HCT116 (cell line): ENCODE measurements at regions not wholly inside any gene's neighbourhood (a gene's known extent, or its start where the extent isn't known, plus 50 kb on each side); places are given as distances from the start of the nearest gene placed in this dataset.

ENCODE experiments used
- ATAC-seq: fragments of 200-7000 bp; cut with Tn5 transposase; 2 replicates; pipeline ENCODE4 v1.9.1; 2020; ENCODE audit warnings: mild to moderate bottlenecking, moderate library complexity
- BruUV-seq: library from RNA; stranded (reverse); fragments of 400-500 nt; replicated peaks from 2 replicates; lab custom pipeline; 2021; lab: Mats Ljungman, UMichigan
- CTCF ChIA-PET: fragments of 300-600 bp; sonication (Branson Sonifier 250); formaldehyde crosslinking; loops from one replicate; lab custom pipeline; 2021; ENCODE audit warnings: antibody characterized with exemption; lab: Charles Lee
- POLR2A ChIA-PET: fragments of 300-600, 350-600 bp; sonication (Branson Sonifier 250); formaldehyde crosslinking; loops from one replicate; lab custom pipeline; 2021; ENCODE audit warnings: antibody characterized with exemption; lab: Charles Lee
- RAD21 ChIA-PET, 2 experiments: fragments of 300-600 bp; sonication (Branson Sonifier 250); formaldehyde crosslinking; loops; one replicate each; lab custom pipeline; 2023; ENCODE audit warnings: low total read pairs in 2 of 2; ENCODE audit not compliant: uncharacterized antibody in 2 of 2, unreplicated experiment in 2 of 2, low non-redundant PET in 1 of 2; lab: Charles Lee
- DNase-seq: peaks from one replicate; pipeline ENCODE4 v3.0.0-alpha.2; 2010; ENCODE audit warnings: low read depth, low spot score
- H2AFZ ChIP-seq: fragments of 200-600 bp; shearing (Covaris generic), sonication (generic); 2 replicates; pipeline ENCODE4 v1.6.1; 2017; ENCODE audit warnings: low read depth, mixed run types, mixed read lengths, antibody characterized with exemption, low read length; ENCODE audit not compliant: poor library complexity, severe bottlenecking
- H3K27ac ChIP-seq: 2 replicates; pipeline ENCODE4 v1.5.1; 2012; ENCODE audit warnings: low read depth, low read length
- H3K27me3 ChIP-seq: fragments of 200-600 bp; sonication (generic); 2 replicates; pipeline ENCODE4 v1.6.1; 2016; ENCODE audit warnings: mixed run types, low read length, mixed read lengths; ENCODE audit not compliant: insufficient read depth
- H3K36me3 ChIP-seq, 2 experiments: fragments of 200-500 bp in 1 of 2; fragments of 200-600 bp in 1 of 2; sonication (Bioruptor generic) in 1 of 2; sonication (generic) in 1 of 2; 2 replicates each; pipeline versions ENCODE4 v1.5.1 to v1.6.1; 2014 to 2016; ENCODE audit warnings: low read length in 2 of 2, inconsistent platforms in 1 of 2, mixed read lengths in 1 of 2, mixed run types in 1 of 2; ENCODE audit not compliant: insufficient read depth in 2 of 2, control insufficient read depth in 1 of 2
- H3K4me1 ChIP-seq, 2 experiments: fragments of 200-600 bp in 1 of 2; sonication (generic) in 1 of 2; 2 replicates each; pipeline versions ENCODE4 v1.5.1 to v1.6.1; 2012 to 2017; ENCODE audit warnings: low read length in 2 of 2, inconsistent platforms in 1 of 2, mild to moderate bottlenecking in 1 of 2, mixed read lengths in 1 of 2, mixed run types in 1 of 2, moderate library complexity in 1 of 2; ENCODE audit not compliant: insufficient read depth in 2 of 2, control insufficient read depth in 1 of 2
- H3K4me2 ChIP-seq: fragments of 200-600 bp; sonication (generic); 2 replicates; pipeline ENCODE4 v1.6.1; 2017; ENCODE audit warnings: mixed run types, low read length, mixed read lengths
- H3K4me3 ChIP-seq, 2 experiments: fragments of 200-600 bp in 1 of 2; sonication (generic) in 1 of 2; replicated peaks in 1 of 2; 2 replicates each; pipeline ENCODE4 v1.5.1; 2011 to 2016; ENCODE audit warnings: low read length in 2 of 2, control low read depth in 1 of 2, low read depth in 1 of 2, mild to moderate bottlenecking in 1 of 2, mixed read lengths in 1 of 2, mixed run types in 1 of 2
- H3K79me2 ChIP-seq: fragments of 200-600 bp; sonication (generic); 2 replicates; pipeline ENCODE4 v1.6.1; 2017; ENCODE audit warnings: mild to moderate bottlenecking, mixed run types, low read length, moderate library complexity, mixed read lengths; ENCODE audit not compliant: insufficient read depth
- H3K9ac ChIP-seq: fragments of 200-600 bp; sonication (generic); 2 replicates; pipeline ENCODE4 v1.6.1; 2016; ENCODE audit warnings: low read length, mixed read lengths
- H3K9me2 ChIP-seq: fragments of 200-600 bp; sonication (generic), shearing (Covaris generic); 2 replicates; pipeline ENCODE4 v1.6.1; 2017; ENCODE audit warnings: mixed run types, mild to moderate bottlenecking, moderate library complexity; ENCODE audit not compliant: insufficient read depth
- H3K9me3 ChIP-seq, 2 experiments: fragments of 200-500 bp in 1 of 2; fragments of 200-600 bp in 1 of 2; sonication (Bioruptor generic) in 1 of 2; sonication (generic) in 1 of 2; 2 replicates each; pipeline ENCODE4 v1.6.1; 2014 to 2017; ENCODE audit warnings: low read length in 2 of 2, mixed read lengths in 2 of 2, inconsistent platforms in 1 of 2, low read depth in 1 of 2, mild to moderate bottlenecking in 1 of 2, mixed run types in 1 of 2, moderate library complexity in 1 of 2; ENCODE audit not compliant: control insufficient read depth in 1 of 2, insufficient read depth in 1 of 2
- H4K20me1 ChIP-seq: fragments of 200-600 bp; sonication (generic), shearing (Covaris generic); 2 replicates; pipeline ENCODE4 v1.6.1; 2017; ENCODE audit warnings: mixed run types, mild to moderate bottlenecking, moderate library complexity; ENCODE audit not compliant: insufficient read depth
- CBX3 ChIP-seq: IDR thresholded peaks from 2 replicates; pipeline ENCODE4 v1.6.1; 2012; ENCODE audit warnings: low read depth
- CEBPB ChIP-seq: IDR thresholded peaks from 2 replicates; pipeline ENCODE4 v1.6.1; 2012; ENCODE audit warnings: low read depth
- EGR1 ChIP-seq: IDR thresholded peaks from 2 replicates; pipeline ENCODE4 v1.6.1; 2012; ENCODE audit warnings: low read depth
- ELF1 ChIP-seq: IDR thresholded peaks from 2 replicates; pipeline ENCODE4 v1.6.1; 2012; ENCODE audit warnings: low read depth, borderline replicate concordance
- EZH2 ChIP-seq: fragments of 200-600 bp; sonication (generic); IDR thresholded peaks from 2 replicates; pipeline ENCODE4 v1.6.1; 2017; ENCODE audit warnings: antibody characterized with exemption, mixed run types
- EZH2phosphoT487 ChIP-seq: fragments of 200-600 bp; IDR thresholded peaks from 2 replicates; pipeline ENCODE4 v1.6.1; 2018; ENCODE audit warnings: antibody characterized with exemption, borderline replicate concordance
- FOSL1 ChIP-seq: IDR thresholded peaks from 2 replicates; pipeline ENCODE4 v1.6.1; 2012; ENCODE audit warnings: low read depth
- JUND ChIP-seq: IDR thresholded peaks from 2 replicates; pipeline ENCODE4 v1.6.1; 2012
- MAX ChIP-seq: IDR thresholded peaks from 2 replicates; pipeline ENCODE4 v1.6.1; 2012
- POLR2A ChIP-seq: IDR thresholded peaks from 2 replicates; pipeline ENCODE4 v1.7.0; 2011; ENCODE audit warnings: borderline replicate concordance; ENCODE audit not compliant: insufficient read depth, insufficient read length; ENCODE audit errors: extremely low read depth
- POLR2AphosphoS5 ChIP-seq: IDR thresholded peaks from 2 replicates; pipeline ENCODE4 v1.6.1; 2011; ENCODE audit warnings: mild to moderate bottlenecking, low read depth, low read length, moderate library complexity
- RAD21 ChIP-seq: IDR thresholded peaks from 2 replicates; pipeline ENCODE4 v1.6.1; 2012; ENCODE audit warnings: low read depth, mild to moderate bottlenecking
- REST ChIP-seq: IDR thresholded peaks from 2 replicates; pipeline ENCODE4 v1.6.1; 2012; ENCODE audit warnings: low read depth
- SIN3A ChIP-seq: IDR thresholded peaks from 2 replicates; pipeline ENCODE4 v1.6.1; 2012; ENCODE audit warnings: low read depth
- SP1 ChIP-seq: IDR thresholded peaks from 2 replicates; pipeline ENCODE4 v1.6.1; 2012; ENCODE audit warnings: low read depth
- SRF ChIP-seq: IDR thresholded peaks from 2 replicates; pipeline ENCODE4 v1.6.1; 2012; ENCODE audit warnings: low read depth
- TCF7L2 ChIP-seq: IDR thresholded peaks from 2 replicates; pipeline ENCODE4 v1.7.0; 2011; ENCODE audit warnings: borderline replicate concordance, inconsistent platforms; ENCODE audit not compliant: insufficient read depth, insufficient read length; ENCODE audit errors: extremely low read depth
- YY1 ChIP-seq: IDR thresholded peaks from 2 replicates; pipeline ENCODE4 v1.6.1; 2011; ENCODE audit warnings: low read length, low read depth, moderate library complexity, mild to moderate bottlenecking; ENCODE audit not compliant: insufficient replicate concordance; ENCODE audit errors: extremely low read depth
- ZBTB33 ChIP-seq: IDR thresholded peaks from 2 replicates; pipeline ENCODE4 v1.6.1; 2011; ENCODE audit warnings: mild to moderate bottlenecking, low read length, moderate library complexity; ENCODE audit not compliant: insufficient replicate concordance; ENCODE audit errors: extremely low read depth
- ZFX ChIP-seq: fragments of 450-650 bp; IDR thresholded peaks from 2 replicates; pipeline ENCODE4 v1.6.1; 2017
- ZNF274 ChIP-seq: fragments of 200-500 bp; sonication (Bioruptor generic); IDR thresholded peaks from 2 replicates; pipeline ENCODE4 v1.6.1; 2014; ENCODE audit warnings: mild to moderate bottlenecking, low read depth, low read length, inconsistent platforms
- intact Hi-C: fragments of 100-400 bp; cut with micrococcal nuclease; formaldehyde crosslinking; loops from 2 replicates; pipeline ENCODE4 v1.10.0; 2022
- TF ChIP-seq, protein P1 (sequence below): IDR thresholded peaks from 2 replicates; pipeline ENCODE4 v1.6.1; 2012

DNA sequence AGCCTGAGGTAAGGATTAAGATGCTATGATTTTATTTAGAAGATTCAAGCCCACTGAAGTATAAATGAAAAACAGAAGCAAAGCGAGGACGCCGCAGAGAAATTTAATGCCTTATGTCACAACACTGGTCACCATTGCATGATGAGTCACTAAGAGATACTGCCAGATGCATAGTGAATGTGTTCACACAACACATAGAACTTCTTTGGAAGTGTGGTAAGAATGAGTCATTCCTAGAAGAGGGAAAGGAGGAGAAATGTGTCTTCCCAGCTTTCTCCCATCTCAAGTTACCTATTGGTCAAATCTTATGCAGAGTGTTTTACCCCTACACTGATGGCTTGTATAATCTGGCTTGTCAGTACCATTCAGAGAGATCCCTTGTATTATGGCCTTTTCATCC lies 465.3 kb upstream of the ARRDC3 start:
- ATAC-seq (peak; percentile 95), DNase-seq (peak; percentile 81)
- Histone ChIP-seq H3K9ac (no peak overlapping the region), H3K9me3 (no peaks in the 10 kb centered on the region), H3K4me1 (peaks cover 12 to 32% of the 10 kb centered on the region in 2 experiments; a peak in 3 of 4 replicates), H3K36me3 (no peaks in the 10 kb centered on the region), H3K79me2 (no peaks in the 10 kb centered on the region), H3K4me3 (no peak overlapping the region), H3K4me2 (peak overlapping the region; percentile 44)
- BruUV-seq: no TSS peak
- intact Hi-C loops: no loop called here
- ChIA-PET POLR2A (no interaction called here), CTCF (no interaction called here)
- TF ChIP-seq TCF7L2 (peak; percentile 34), EZH2 (no peak), POLR2AphosphoS5 (peak; percentile 45; the same call in 1 of the 2 replicates), FOSL1 (peak; percentile 94), MAX (peak; percentile 64; the same call in 1 of the 2 replicates), SP1 (peak; percentile 83), JUND (peak; percentile 95), YY1 (peak; percentile 55), SIN3A (peak; percentile 28; the same call in 1 of the 2 replicates), ZNF274 (no peak), ELF1 (no peak), RAD21 (0 out of 2 replicates have a peak, but pooled peaks have one; percentile 9), ZFX (no peak), CBX3 (peak; percentile 96), ZBTB33 (no peak), SRF (peak; percentile 48; the same call in 1 of the 2 replicates), CEBPB (peak; percentile 92), EZH2phosphoT487 (no peak), POLR2A (no peak), REST (no peak), EGR1 (0 out of 2 replicates have a peak, but pooled peaks have one; percentile 20)
- TF ChIP-seq, protein P1, sequence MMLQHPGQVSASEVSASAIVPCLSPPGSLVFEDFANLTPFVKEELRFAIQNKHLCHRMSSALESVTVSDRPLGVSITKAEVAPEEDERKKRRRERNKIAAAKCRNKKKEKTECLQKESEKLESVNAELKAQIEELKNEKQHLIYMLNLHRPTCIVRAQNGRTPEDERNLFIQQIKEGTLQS: peak; percentile 53; the same call in 1 of the 2 replicates
- TF ChIP-seq, all 23 proteins: peak for 14
- H3K27ac ChIP-seq: no peak overlapping the region
- H3K27me3 ChIP-seq: no peaks in the 10 kb centered on the region
- peak overlapping the region; percentile 66 for H2AFZ ChIP-seq
- H3K9me2 ChIP-seq: no peaks in the 10 kb centered on the region
- H4K20me1 ChIP-seq: no peaks in the 10 kb centered on the region
- RAD21 ChIA-PET: no interaction called here
